ENCODE measurements at regions not wholly inside any gene's neighbourhood (a gene's known extent, or its start where the extent isn't known, plus 50 kb on each side); places are given as distances from the start of the nearest gene placed in this dataset.

DNA sequence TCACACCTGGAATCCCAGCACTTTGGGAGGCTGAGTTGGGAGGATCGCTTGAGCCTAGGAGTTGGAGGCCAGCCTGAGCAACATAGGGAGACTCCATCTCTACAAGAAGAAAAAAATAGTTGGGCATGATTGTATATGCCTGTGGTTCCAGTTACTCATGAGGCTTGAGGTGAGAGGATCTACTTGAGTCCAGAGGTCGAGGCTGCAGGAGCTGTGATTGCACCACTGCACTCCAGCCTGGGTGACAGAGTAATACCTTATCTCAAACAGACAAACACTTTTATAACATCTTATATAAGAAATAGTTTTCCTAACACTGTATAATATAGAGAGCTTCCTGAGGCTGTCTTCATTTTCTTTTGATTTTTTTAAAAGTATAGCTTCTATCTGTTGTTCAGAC lies 448.4 kb upstream of the COBL start:
- TF ChIP-seq CTCF (IDR thresholded peaks at IDR 0.05), result no peak
- TF ChIP-seq POLR2A (IDR thresholded peaks at IDR 0.05), result no peak

Data from lower leg skin (tissue), 3 donors.